ENCODE measurements at regions not wholly inside any gene's neighbourhood (a gene's known extent, or its start where the extent isn't known, plus 50 kb on each side); places are given as distances from the start of the nearest gene placed in this dataset.

DNA sequence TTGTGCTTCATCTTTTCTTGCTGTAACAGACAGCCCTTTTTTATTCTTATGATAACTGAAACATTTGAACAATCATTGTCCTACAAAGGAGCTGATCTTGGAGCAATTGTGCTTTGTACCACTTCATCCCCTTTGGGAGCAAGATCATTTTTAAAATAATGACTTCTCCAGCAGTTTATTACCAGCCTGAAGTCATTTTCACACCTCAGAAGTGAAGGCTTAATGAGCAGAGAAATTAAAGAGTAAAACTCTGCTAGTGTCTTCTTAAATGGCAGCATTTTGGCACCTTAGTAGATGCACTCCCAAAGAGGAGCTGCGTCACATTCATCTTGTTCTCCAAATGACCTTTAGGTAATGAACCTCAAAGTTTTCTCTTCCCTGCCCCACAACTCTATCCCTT, 439.6 kb upstream of the CAMK1G start:
- Histone ChIP-seq H3K4me1 (ENCODE audit: control insufficient read depth, insufficient read depth, low read length) (no peaks in the 10 kb centered on the region), H3K4me3 (ENCODE audit: low read depth in 2 of 2, low read length in 2 of 2) (no peak overlapping the region), H3K27me3 (ENCODE audit: control insufficient read depth, insufficient read depth, low read length) (no peaks in the 10 kb centered on the region), H3K27ac (ENCODE audit: low read length) (no peak overlapping the region), H3K36me3 (ENCODE audit: control insufficient read depth, insufficient read depth, low read length) (no peaks in the 10 kb centered on the region), H3K9me3 (ENCODE audit: control insufficient read depth, insufficient read depth, low read depth, low read length) (no peaks in the 10 kb centered on the region)
- intact Hi-C loops (cut with micrococcal nuclease; ENCODE audit: unreplicated experiment) (no loop called here), in situ Hi-C loops (cut with HindIII; ENCODE audit: low pct_unique_long_range_greater_than_20kb, low sequenced_read_pairs) (no loop called here)
- TF ChIP-seq, protein P1, sequence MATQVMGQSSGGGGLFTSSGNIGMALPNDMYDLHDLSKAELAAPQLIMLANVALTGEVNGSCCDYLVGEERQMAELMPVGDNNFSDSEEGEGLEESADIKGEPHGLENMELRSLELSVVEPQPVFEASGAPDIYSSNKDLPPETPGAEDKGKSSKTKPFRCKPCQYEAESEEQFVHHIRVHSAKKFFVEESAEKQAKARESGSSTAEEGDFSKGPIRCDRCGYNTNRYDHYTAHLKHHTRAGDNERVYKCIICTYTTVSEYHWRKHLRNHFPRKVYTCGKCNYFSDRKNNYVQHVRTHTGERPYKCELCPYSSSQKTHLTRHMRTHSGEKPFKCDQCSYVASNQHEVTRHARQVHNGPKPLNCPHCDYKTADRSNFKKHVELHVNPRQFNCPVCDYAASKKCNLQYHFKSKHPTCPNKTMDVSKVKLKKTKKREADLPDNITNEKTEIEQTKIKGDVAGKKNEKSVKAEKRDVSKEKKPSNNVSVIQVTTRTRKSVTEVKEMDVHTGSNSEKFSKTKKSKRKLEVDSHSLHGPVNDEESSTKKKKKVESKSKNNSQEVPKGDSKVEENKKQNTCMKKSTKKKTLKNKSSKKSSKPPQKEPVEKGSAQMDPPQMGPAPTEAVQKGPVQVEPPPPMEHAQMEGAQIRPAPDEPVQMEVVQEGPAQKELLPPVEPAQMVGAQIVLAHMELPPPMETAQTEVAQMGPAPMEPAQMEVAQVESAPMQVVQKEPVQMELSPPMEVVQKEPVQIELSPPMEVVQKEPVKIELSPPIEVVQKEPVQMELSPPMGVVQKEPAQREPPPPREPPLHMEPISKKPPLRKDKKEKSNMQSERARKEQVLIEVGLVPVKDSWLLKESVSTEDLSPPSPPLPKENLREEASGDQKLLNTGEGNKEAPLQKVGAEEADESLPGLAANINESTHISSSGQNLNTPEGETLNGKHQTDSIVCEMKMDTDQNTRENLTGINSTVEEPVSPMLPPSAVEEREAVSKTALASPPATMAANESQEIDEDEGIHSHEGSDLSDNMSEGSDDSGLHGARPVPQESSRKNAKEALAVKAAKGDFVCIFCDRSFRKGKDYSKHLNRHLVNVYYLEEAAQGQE (IDR thresholded peaks at IDR 0.05; ENCODE audit: insufficient read depth in 1 of 2, low read depth in 2 of 2, low read length in 1 of 2) = no peak
- no peak for TF ChIP-seq TCF7L2 (IDR thresholded peaks at IDR 0.05; ENCODE audit: low read depth, low read length)
- no peak for TF ChIP-seq SIN3A (IDR thresholded peaks at IDR 0.05; ENCODE audit: borderline replicate concordance, insufficient read depth, low read depth, low read length)
- no peak for TF ChIP-seq POLR2AphosphoS5 (IDR thresholded peaks at IDR 0.05; ENCODE audit: low read depth, low read length)
- TF ChIP-seq, protein P2, sequence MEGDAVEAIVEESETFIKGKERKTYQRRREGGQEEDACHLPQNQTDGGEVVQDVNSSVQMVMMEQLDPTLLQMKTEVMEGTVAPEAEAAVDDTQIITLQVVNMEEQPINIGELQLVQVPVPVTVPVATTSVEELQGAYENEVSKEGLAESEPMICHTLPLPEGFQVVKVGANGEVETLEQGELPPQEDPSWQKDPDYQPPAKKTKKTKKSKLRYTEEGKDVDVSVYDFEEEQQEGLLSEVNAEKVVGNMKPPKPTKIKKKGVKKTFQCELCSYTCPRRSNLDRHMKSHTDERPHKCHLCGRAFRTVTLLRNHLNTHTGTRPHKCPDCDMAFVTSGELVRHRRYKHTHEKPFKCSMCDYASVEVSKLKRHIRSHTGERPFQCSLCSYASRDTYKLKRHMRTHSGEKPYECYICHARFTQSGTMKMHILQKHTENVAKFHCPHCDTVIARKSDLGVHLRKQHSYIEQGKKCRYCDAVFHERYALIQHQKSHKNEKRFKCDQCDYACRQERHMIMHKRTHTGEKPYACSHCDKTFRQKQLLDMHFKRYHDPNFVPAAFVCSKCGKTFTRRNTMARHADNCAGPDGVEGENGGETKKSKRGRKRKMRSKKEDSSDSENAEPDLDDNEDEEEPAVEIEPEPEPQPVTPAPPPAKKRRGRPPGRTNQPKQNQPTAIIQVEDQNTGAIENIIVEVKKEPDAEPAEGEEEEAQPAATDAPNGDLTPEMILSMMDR (IDR thresholded peaks at IDR 0.05) = no peak
- no peak for ATAC-seq
- POLR2A ChIA-PET = no interaction called here
- CTCF ChIA-PET = no interaction called here
- BruUV-seq (replicated peaks) = no TSS peak
- no peak for DNase-seq (ENCODE audit: low read depth, low spot score)

DNA sequence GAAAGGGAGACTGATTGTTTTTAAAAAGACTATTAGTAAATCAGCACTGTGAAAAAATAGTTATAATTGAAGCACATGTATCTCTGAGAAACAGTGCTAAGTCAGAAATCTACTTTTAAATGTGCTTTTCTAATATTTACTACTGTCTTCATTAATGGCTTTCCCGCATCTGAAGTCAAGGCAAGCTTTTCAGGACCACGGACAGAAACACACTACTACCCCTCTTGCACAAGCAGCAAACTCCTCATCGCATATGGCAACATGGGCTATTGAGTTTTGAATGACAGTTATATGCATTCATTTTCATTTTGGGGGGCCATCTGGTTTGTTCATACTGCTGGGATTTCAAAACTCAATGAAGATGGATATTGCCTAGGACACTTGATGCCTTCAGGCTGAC, 433.4 kb upstream of the CAMK1G start:
- H3K9me3 ChIP-seq (ENCODE audit: control insufficient read depth, insufficient read depth, low read depth, low read length) = no peaks in the 10 kb centered on the region
- no peak overlapping the region for H3K27ac ChIP-seq (ENCODE audit: low read length)
- H3K4me1 ChIP-seq (ENCODE audit: control insufficient read depth, insufficient read depth, low read length) = no peaks in the 10 kb centered on the region
- no peak overlapping the region for H3K4me3 ChIP-seq (ENCODE audit: low read depth in 2 of 2, low read length in 2 of 2)
- DNase-seq (ENCODE audit: low read depth, low spot score) (no peak), ATAC-seq (no peak)
- ChIA-PET CTCF (no interaction called here), POLR2A (no interaction called here)
- intact Hi-C loops (cut with micrococcal nuclease; ENCODE audit: unreplicated experiment) (no loop called here), in situ Hi-C loops (cut with HindIII; ENCODE audit: low pct_unique_long_range_greater_than_20kb, low sequenced_read_pairs) (no loop called here)
- no peaks in the 10 kb centered on the region for H3K27me3 ChIP-seq (ENCODE audit: control insufficient read depth, insufficient read depth, low read length)
- BruUV-seq (replicated peaks) = no TSS peak
- no peak for TF ChIP-seq POLR2AphosphoS5 (IDR thresholded peaks at IDR 0.05; ENCODE audit: low read depth, low read length)
- TF ChIP-seq, protein P1 (IDR thresholded peaks at IDR 0.05; ENCODE audit: insufficient read depth in 1 of 2, low read depth in 2 of 2, low read length in 1 of 2) = peak; percentile 69 to 74; a peak in 3 of 4 replicates
- H3K36me3 ChIP-seq (ENCODE audit: control insufficient read depth, insufficient read depth, low read length) = no peaks in the 10 kb centered on the region
